ENCODE measurements at regions not wholly inside any gene's neighbourhood (a gene's known extent, or its start where the extent isn't known, plus 50 kb on each side); places are given as distances from the start of the nearest gene placed in this dataset.

DNA sequence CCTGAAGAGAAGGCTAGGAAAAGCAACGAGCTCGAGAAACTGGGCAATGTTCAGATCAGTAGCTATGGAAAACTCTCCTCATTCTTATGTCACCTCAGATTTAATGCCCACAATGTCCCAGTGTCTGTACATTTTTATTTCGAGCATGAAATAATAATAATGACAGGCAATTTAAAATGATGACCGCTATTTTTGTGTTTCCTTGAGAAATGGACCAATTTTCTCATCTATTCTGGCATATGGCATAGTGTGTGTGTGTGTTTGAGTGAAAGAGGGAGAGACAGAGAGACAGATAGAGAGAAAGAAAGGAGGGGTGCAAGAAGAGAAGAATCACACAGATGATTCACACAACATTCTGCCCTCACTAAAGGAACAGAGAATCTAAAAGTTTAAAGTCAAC is 119.1 kb upstream of the C1orf21 start:
- Histone ChIP-seq H3K36me3 (ENCODE audit: control insufficient read depth in 2 of 2, insufficient read depth in 2 of 2, low read length in 1 of 2) (no peaks in the 10 kb centered on the region), H3K9ac (ENCODE audit: control insufficient read depth, insufficient read depth, low read length) (no peak overlapping the region), H3K4me3 (no peak overlapping the region), H3K27ac (ENCODE audit: control insufficient read depth, insufficient read depth) (no peak overlapping the region), H2AFZ (ENCODE audit: control insufficient read depth, low read depth, low read length) (no peak overlapping the region), H3K79me2 (ENCODE audit: control insufficient read depth, insufficient read depth, low read length) (no peaks in the 10 kb centered on the region), H3K9me3 (replicated peaks; ENCODE audit: control insufficient read depth, insufficient read depth, low read length) (no peaks in the 10 kb centered on the region), H4K20me1 (ENCODE audit: control insufficient read depth, insufficient read depth) (no peaks in the 10 kb centered on the region), H3K4me1 (ENCODE audit: control insufficient read depth, insufficient read depth, low read length) (no peaks in the 10 kb centered on the region), H3K27me3 (replicated peaks in 1 of 2; ENCODE audit: control insufficient read depth in 2 of 2, insufficient read depth in 2 of 2, low read length in 1 of 2) (no peaks in the 10 kb centered on the region; a peak in 1 of 4 replicates), H3K4me2 (ENCODE audit: control insufficient read depth, insufficient read depth) (no peak overlapping the region)
- RAD21 ChIA-PET (ENCODE audit: unreplicated experiment): no interaction called here
- ATAC-seq: no peak
- POLR2A ChIA-PET: no interaction called here
- WGBS (ENCODE audit: insufficient coverage, insufficient replicate concordance, low lambda C conversion rate, missing lambda C conversion rate): 5% methylated on average over 4 of the region's 4 CpGs
- TF ChIP-seq TAF1 (IDR thresholded peaks at IDR 0.05; ENCODE audit: borderline replicate concordance, low read depth, low read length): no peak
- TF ChIP-seq SP1 (IDR thresholded peaks at IDR 0.05; ENCODE audit: low read depth, low read length): no peak
- TF ChIP-seq SMARCA5 (IDR thresholded peaks at IDR 0.05): no peak
- TF ChIP-seq PRDM15 (CRISPR knock-in tag; IDR thresholded peaks at IDR 0.05): no peak
- no peak for TF ChIP-seq SMAD5 (IDR thresholded peaks at IDR 0.05; ENCODE audit: low read depth)
- TF ChIP-seq ATF7 (IDR thresholded peaks at IDR 0.05; ENCODE audit: low read depth): no peak
- CTCF ChIA-PET: no interaction called here
- intact Hi-C loops (cut with micrococcal nuclease; ENCODE audit: unreplicated experiment) (no loop called here), in situ Hi-C loops (cut with MboI) (no loop called here)
- no peak for DNase-seq (ENCODE audit: low read depth, low spot score)
- SMC1A ChIA-PET (ENCODE audit: uncharacterized antibody, unreplicated experiment): interaction anchor here (0.9 kb wide), 1 partner anchor 162 kb away, joined by 3 read pairs; no protein-coding TSS in a partner anchor
- FAIRE-seq: no peak
- no TSS peak for BruUV-seq (replicated peaks)

Measured in GM12878 (cell line).